ENCODE measurements at regions not wholly inside any gene's neighbourhood (a gene's known extent, or its start where the extent isn't known, plus 50 kb on each side); places are given as distances from the start of the nearest gene placed in this dataset.

GRCh38 chr1:240029418-240029817 is 62.3 kb upstream of the FMN2 start:
- TF ChIP-seq, protein P1, sequence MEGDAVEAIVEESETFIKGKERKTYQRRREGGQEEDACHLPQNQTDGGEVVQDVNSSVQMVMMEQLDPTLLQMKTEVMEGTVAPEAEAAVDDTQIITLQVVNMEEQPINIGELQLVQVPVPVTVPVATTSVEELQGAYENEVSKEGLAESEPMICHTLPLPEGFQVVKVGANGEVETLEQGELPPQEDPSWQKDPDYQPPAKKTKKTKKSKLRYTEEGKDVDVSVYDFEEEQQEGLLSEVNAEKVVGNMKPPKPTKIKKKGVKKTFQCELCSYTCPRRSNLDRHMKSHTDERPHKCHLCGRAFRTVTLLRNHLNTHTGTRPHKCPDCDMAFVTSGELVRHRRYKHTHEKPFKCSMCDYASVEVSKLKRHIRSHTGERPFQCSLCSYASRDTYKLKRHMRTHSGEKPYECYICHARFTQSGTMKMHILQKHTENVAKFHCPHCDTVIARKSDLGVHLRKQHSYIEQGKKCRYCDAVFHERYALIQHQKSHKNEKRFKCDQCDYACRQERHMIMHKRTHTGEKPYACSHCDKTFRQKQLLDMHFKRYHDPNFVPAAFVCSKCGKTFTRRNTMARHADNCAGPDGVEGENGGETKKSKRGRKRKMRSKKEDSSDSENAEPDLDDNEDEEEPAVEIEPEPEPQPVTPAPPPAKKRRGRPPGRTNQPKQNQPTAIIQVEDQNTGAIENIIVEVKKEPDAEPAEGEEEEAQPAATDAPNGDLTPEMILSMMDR (IDR thresholded peaks at IDR 0.05): no peak
- no peak for TF ChIP-seq EZH2 (IDR thresholded peaks at IDR 0.05)
- no peak for TF ChIP-seq EZH2phosphoT487 (IDR thresholded peaks at IDR 0.05)
